NCI-H146 (cell line): ENCODE measurements at regions not wholly inside any gene's neighbourhood (a gene's known extent, or its start where the extent isn't known, plus 50 kb on each side); places are given as distances from the start of the nearest gene placed in this dataset.
"Not testable (repeated sequence)": the region's sequence is repeated elsewhere in the genome, so short reads cannot be mapped to it uniquely, and the experiment has no call there.

Experiments
- DNase-seq: peaks from one replicate; lab custom pipeline; 2025; lab: John Stamatoyannopoulos, UW

DNA sequence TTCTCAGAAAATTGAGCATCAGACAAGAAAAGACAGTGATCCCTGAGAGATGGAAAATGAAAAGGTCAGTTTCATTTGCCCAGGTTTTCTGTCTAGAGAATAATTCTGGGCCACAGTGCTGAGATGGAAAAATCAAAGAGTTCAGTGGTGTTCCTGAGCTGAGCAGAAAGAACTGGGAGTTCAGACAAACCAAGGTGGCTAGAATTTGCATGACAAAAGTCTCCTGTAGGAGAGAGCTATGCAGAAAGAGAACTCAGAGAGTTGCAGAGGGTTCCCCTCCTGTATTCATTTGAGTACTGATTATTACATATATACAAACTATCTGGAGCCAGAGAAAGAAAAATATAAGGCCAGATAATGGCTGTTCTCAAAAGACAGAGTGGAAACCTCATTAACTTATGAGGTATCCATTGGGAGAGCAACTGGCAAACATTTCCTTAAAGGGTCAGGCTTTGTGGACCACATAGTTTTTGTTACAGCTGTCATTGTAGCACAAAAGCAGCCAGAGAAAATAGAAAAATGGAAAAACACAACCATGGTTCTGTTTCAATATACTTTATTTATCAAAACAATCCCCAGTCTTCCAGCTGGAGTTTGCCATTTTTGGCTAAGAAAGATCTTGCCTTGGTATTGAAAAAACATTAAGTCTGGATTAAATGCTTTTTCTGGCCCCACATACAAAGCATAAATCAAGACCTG is 1004.1 kb downstream of the TBL1XR1 start:
- DNase-seq: no peak

DNA sequence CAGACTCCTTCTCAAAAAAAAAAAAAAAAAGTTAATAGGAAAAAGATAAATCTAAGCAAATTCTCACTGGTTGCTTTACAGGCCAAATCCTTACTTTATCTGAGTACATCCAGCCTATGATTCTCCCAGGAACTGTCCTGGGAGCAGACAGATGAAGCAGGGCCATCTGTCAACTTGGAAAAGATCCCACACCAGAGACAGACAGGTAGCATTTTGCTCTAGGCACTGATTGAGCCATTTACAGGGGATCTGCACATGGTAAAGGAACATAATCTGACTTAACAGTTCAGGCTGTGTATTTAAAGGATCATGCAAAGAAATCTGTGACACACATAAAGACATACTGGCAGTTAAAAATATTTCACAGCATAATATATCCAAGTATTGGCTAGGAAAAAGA is 1006.5 kb downstream of the TBL1XR1 start:
- no peak for DNase-seq

DNA sequence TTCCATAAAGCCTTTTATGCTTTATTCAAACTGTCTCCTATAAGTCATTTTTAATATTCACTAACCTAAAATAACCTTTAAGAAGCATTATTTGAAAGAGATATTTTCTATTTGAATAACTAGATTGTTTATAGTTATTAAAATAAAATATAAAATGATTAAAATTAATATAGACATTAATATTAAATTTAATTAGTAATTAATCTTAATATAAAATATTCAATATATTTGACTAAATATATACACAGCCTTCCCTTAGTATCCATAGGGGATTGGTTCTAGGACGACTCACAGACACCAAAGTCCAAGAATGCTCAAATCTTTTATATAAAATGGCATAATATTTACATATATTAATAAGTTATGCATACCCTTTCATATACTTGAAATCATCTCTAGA is 1014.1 kb downstream of the TBL1XR1 start:
- no peak for DNase-seq

DNA sequence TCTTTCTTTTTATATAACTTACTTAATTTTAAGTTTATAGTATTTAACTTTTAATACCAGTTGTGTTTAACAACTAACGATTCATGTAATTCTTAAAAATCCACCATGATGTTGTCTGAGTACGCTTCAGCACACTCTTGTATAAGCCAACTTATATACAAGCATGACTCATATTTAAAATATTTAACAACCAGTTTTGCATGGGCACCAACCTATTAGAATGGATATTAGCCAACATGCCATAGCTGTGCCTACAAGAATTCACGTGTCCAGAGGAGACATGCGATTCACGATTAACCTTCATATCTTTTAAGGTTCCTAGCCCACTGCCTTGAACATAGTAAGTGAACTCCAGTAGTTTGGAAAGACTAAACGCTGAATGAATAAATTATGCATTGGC is 1023.2 kb downstream of the TBL1XR1 start:
- DNase-seq: no peak

DNA sequence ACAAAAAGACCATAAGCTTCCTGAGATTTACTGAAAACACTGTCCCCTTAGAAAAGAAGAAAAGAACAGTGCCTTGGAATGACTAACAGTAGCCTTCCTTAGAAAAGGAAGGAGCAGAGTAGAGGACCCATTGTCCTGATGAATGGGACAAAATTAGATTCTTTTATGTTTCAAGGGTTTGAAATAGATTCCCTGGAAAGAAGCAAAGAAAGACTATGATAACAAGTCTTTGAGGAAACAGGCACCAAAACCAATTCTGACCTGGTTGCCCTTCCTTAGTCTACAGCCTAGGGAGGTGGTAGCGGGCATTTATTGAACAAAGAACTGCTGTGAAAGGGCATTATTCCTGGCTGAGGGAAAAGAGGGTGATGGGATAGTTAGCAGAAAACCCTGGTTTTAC is 1024.8 kb downstream of the TBL1XR1 start:
- peak; percentile 40 for DNase-seq

DNA sequence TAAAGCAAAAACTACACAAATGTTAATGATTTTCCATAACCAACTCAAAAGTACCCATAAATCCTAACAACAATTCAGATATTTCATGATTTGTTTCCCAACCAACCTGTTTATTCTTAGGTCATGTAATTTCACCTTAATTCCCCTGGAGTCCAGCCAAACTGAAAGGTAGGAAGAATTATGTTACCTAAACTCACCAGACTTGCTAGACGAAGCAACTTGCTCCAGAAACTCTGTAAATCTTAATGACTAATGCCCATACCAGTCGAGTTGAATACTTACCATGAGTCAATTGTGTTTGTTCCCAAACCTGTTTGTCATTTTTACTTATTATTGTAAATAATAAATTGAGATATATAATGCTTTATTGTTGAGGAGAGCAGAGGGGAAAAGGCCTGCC is 1030.0 kb downstream of the TBL1XR1 start:
- no peak for DNase-seq

DNA sequence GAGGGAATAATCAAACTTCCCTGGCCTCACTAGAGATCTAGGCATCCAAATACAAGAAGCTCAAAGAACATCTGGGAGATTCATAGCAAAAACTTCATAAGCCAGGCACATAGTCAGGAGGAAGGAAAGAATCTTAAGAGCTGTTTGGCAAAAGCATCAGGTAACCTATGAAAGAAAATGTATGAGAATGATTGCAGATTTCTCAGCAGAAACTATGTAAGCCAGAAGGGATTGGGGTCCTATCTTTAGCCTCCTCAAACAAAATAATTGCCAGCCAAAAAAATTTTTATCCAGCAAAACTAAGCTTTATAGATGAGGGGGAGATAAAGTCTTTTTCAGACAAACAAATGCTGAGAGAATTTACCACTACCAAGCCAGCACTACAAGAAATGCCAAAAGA is 1036.3 kb downstream of the TBL1XR1 start:
- DNase-seq: no peak

DNA sequence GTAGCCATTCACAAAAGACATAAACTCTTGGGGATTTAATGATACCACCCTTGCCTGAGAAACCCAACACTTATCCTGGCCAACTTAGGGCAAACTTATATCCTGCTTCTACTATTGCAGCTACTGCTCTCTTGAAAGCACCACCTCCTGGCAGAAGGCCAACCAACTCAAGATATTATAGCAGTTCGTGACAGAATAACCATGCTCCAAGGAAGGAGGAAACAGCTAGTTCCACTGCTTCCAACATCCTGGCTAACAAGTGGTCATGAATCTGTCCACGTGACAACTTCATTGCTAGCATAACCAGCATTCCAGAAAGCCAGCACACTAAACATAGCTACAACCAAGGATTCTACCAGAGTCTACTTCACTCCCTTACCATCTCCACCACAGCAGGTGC is 1037.5 kb downstream of the TBL1XR1 start:
- DNase-seq: no peak

DNA sequence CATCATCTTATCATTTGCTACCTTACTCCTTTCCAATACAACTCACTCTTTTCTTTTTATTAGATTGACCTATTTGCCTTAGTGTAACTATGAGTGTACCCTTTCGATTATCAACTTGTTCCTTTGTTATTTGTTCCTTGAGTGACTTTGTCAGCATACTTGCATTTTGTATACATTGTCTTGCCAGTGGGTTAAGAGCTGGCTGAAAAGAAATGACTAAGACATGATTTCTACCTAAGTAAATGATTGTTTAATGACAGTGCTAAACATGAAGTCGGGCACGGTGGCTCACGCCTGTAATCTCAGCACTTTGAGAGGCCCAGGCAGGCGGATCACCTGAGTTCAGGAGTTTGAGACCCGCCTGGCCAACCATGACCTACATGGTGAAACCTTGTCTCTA is 1042.3 kb downstream of the TBL1XR1 start:
- DNase-seq: no peak

DNA sequence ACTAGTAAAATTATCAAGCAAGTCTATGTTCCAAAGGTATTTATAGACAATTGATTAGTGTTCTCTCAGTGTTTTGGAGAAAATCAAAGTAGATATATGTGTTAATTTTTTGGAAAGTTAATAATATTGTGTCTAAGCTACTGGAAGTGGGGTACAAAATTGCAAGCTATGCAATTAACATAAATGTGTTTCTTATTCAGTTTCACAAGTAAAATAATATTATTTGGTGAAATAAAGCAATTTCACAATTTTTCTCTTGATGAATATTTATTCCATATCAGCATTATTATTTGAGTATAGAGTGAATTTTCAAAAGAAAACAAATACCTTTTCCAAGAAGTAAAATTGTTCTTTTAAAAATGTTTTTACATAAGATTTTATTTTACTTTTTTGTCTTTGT is 1047.7 kb downstream of the TBL1XR1 start:
- no peak for DNase-seq

DNA sequence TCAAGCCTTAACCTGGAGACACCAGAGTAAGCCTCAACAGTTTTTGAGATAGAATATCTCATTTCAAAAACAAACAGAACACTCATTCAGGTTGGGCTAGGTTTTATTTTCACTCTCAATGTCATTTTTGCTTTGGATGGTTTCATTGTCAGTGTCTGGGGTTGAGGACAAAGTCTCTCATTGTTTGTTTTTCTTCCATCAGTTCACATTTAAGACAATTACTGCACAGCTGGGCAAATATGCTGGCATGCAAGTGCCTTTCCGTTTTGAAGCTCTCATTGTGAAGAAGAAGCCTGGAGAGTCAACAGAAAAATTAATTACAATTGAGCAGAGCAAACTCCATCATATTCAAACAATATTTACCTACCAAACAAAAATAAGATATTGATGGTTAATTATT is 1050.0 kb downstream of the TBL1XR1 start:
- peak; percentile 100 for DNase-seq

DNA sequence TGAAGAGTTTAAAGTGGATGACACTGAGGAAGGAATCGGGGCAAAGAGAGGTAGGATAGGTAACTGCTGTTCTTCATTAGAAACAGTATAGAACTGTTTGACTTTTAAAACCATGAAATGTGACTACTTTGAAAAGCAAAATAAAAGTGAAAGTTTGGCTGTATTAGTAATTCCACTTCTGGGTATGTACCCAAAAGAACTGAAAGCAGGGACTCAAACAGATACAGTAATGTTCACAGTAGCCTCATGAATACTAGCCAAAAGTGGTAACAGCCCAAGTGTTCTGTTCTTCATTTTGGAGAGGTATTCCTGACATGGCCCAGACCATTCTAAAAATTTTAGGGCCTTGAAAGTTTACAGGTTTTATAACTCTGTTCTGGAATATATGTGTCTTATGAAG is 1055.4 kb downstream of the TBL1XR1 start:
- no peak for DNase-seq

DNA sequence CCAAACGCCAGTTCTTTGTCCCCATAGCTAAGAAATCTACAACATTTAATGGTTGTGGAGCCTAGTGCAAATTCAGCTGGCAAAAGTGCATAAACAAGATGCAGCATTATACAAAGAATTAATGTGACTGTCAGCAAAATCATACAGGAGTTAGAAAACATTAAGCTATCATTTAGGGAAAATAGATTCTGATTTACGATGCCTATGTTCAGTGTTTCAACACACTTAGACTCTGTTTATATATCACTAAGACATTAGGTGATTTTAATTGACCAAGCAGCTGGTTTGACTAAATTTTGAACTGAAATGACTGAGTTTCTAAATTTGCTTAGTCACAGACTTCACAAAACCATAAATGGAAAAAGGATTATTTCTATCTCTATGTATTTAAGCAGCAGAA is 1076.8 kb downstream of the TBL1XR1 start:
- peak; percentile 93 for DNase-seq

DNA sequence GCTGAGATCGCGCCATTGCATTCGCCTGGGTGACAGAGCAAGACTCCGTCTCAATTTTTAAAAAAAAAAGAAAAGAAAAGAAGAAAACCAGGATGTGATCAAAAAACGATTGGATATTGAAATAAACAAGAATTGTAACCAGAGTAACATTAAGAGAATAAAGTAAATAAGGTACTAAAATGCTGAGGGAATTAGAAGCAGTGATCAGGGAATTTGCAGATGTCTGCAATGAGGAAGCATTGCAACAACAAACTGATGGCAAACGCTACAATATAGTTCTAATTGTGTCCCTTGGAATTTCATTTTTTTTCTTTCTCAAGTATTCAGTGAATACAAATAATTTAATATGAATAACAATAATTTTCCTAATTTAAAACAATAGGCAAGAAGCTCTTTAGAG is 1077.5 kb downstream of the TBL1XR1 start:
- peak; percentile 74 for DNase-seq

DNA sequence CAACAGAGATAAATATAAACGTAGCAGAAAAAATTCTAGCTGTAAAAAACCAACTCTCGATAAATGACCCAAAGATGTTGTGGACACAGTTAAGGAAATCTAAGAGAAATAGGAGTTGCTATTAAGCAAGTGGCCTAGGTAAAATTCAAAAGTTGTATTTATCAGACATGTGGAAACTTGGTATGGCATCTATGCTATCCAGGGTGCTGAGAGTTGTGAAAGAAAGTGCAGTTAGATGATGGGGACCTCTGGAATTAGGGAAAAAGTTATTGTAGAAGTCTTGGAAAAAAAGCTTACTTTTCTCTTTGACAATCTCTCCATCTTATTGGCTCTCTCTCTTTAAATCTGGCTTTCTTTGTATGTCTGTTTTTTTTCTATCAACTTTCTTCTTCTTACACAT is 1090.9 kb downstream of the TBL1XR1 start:
- DNase-seq: no peak

DNA sequence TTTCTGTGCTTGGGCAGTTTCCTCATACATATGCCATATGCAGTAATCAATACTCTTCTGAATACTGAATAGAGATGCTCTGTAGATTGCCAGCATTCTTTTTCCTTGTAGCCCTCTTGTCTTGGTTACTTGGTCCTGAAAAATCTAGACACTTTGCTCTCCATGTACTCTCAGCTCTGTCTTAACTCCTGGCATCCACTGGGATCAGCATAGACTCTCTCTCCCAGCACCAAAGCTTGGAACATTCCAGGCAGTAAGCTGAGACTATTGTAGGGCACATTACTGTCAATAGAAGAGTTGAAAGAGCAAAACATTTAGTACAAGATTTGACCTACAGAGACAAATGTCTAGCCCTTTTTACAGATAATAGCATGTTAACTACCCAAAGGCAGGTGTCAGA is 1100.3 kb downstream of the TBL1XR1 start:
- no peak for DNase-seq

DNA sequence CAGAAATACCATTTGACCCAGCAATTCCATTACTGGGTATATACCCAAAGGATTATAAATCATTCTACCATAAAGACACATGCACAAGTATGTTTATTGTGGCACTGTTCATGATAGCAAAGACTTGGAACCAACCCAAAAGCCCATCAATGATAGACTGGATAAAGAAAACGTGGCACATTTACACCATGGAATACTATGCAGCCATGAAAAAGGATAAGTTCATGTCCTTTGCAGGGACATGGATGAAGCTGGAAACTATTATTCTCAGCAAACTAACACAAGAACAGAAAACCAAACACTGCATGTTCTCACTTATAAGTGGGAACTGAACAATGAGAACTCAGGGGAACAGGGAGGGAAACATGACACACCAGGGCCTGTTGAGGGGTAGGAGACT is 1103.4 kb downstream of the TBL1XR1 start:
- not testable (repeated sequence) for DNase-seq

DNA sequence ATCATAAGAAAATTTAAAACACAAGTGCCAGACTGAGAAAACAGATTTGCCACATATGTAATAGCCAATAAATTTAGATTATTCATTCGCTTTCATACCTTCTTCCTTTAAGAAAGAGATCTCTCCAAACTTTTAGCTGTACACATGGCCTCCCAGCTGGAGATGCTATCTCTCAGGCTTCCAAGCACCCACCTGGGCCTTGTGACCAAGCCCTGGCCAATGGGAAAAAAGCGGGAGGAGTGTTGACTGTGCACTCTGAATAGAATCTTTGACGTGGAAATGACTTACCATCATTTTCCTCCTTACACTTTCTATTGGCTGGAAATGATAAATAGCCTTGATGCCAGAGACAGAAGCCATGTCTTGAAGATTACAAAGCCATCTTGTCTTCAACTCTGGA is 1106.6 kb downstream of the TBL1XR1 start:
- DNase-seq: no peak

DNA sequence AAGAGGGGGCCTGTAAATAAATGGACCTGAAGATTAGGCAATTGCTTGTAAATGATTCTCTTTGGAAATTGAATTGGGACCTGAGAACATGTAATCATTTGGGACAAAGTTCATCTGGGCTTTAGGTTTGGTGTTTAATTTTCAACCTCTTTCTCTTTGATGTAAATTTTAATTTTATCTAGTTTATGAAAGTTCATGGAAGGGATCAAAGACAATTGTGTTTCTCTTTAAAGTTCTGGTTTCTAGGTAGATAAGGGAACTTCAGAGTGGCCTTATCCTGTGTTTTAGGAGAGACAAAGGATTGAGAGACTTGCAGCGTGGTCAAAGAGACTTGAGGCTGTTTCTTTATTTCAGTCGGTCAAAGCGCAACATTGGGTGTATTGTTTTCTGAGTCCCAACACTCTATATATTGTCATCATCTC is 1108.3 kb downstream of the TBL1XR1 start:
- no peak for DNase-seq

DNA sequence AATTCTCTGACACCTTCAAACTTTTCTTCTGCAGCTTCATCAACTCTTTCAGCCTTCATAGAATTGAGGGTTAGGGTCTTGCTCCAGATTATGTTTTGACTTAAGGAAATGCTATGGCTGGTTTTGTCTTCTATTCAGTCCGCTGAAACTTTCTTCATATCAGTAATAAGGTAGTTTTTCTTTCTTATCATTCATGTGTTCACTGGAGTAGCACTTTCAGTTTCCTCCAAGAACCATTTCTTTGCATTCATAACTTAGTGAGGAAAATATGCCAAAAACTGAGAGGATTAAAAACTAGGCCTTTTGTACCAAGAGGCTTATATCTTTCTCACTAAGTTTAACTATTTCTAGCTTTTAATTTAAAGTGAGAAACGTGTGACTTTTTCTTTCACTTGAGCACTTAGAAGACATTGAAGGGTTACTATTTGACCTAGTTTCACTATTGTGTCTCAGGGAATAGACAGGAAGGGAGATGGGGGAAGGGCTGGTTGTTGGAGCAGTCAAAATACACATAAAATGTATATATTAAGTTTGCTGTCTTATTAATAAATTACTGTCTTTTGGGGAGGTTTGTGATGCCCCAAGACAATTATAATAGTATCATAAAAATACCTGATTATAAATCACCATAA is 1110.1 kb downstream of the TBL1XR1 start:
- DNase-seq: no peak

DNA sequence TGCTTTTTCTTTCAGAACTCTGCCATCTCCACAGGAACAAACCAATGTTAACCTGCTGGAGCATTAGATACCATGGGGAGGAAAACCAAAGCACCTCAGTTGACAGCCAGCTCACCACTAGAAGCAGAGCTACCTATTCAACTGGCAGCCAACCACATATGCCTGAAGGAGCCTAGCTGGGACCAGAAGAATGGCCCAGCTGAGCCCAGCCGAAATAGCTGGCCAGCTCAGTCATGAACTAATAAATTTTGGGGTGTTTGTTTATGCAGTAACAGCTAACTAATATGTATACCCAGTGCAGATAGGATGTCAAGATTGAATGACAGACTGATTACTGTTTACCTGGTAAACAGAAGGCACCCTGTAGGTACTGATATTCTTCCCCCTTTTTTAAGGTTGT is 1117.5 kb downstream of the TBL1XR1 start:
- DNase-seq: no peak

DNA sequence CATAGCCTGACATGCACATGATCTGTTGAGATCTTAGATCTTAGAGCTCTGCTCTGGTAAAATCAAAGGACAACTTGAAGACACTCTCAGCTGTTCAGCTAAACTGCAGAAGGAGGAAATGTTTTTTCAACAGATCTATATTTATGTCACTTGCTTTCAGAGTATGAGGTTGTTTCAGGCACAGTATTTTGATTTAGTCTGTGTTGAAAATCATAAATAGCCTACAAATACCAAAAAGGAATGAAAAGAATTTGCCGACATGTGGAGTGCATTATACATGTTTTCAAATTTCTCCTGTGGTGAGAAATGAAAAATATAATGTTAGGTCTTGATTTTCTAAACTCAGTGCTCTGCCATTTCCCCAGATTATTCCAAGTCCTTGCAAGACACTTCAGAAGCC is 1118.4 kb downstream of the TBL1XR1 start:
- no peak for DNase-seq

DNA sequence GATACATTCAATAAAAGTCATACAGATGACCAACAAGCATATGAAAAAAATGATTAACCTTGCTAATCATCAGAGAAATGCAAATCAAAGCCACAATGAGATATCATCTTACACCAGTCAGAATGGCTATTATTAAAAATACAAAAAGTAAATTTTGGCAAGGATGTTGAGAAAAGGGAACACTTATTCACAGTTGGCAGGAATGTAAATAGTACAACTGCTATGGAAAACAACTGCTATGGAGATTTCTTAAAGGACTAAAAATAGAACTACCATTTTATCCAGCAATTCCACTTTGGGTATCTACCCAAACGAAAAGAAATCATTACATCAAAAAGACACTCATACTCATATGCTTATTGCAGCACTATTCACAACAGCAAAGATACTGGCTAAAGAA is 1121.8 kb downstream of the TBL1XR1 start:
- no peak for DNase-seq

DNA sequence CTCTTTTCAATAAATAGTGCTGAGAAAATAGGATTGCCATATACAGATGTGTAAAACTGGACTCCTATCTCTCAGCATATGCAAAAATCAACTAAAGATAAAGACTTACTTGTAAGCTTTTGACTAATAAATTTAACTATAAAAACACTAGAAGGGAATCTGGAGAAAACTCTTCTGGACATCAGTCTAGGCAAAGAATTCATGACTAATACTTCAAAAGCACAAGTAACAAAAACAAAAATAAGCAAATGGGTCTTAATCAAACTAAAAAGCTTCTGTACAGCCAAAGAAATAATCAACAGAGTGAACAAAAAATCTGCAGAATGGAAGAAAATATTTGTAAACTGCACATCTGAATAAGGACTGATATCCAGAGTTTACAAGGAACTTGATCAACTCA is 1122.2 kb downstream of the TBL1XR1 start:
- DNase-seq: no peak
